ENCODE measurements at regions not wholly inside any gene's neighbourhood (a gene's known extent, or its start where the extent isn't known, plus 50 kb on each side); places are given as distances from the start of the nearest gene placed in this dataset.

GRCh38 chr3:74479915-74480314 lies 134.5 kb downstream of the CNTN3 start:
- TF ChIP-seq CTCF (IDR thresholded peaks at IDR 0.05) (no peak), POLR2A (IDR thresholded peaks at IDR 0.05) (no peak), POLR2AphosphoS5 (IDR thresholded peaks at IDR 0.05) (no peak)

Data from stomach (tissue), 4 donors.